Cardiac septum (tissue), 1 donor: ENCODE measurements at regions not wholly inside any gene's neighbourhood (a gene's known extent, or its start where the extent isn't known, plus 50 kb on each side); places are given as distances from the start of the nearest gene placed in this dataset.

Experiments
- DNase-seq: peaks from one replicate; pipeline ENCODE4 v3.0.0-alpha.2; 2020; ENCODE audit warnings: low spot score
- intact Hi-C: fragments of 100-400 bp; cut with DNase I; formaldehyde crosslinking; loops from one replicate; pipeline ENCODE4 v1.14.0; 2022
- donor health status: DM: no; HTN: no; CAD: no.

DNA sequence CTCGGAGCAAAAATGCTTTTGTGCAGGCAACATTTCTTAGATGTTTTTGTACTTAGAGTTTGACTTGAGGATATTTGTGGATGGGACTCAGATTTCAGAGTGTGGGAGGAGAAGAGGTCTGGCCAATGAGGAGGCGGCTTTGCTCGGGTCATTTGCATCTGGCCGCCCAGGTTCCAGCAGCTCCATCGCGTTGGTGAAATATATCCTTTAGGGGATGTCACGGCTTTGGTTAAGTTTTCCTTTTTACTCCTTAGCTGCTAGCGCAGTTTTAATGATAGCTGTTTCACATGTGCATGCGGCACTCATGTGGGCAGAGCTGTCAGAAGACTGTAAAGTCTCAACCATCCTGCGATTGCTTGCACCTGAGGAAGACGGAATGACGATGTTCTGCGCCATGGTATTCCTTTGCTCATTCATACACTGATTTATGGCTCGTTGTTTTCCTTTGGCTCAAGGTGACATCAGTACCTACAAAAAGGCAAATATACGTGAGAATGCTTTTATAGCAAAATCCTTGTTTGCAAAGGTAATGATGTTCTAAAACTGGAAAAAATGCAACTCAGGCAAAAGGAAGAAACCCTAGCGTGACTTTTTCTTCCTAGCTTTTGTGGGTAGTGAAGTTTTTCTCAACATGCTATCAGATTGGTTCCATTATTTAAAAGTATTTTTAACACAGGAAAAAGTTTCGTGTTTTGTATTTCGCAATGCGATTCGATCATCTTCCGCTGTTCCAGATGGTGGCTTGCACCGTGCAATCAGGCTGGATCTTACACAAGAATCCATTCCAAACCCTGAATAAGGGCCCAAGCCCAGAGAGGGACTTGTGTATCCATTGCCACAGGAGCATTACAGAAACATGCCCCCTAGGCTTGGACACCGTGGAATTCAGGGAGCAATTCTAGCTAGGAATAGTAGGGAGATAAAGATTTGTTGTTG lies 70.5 kb upstream of the ZNF516 start:
- peak; percentile 89 for DNase-seq
- intact Hi-C loops: no loop called here

DNA sequence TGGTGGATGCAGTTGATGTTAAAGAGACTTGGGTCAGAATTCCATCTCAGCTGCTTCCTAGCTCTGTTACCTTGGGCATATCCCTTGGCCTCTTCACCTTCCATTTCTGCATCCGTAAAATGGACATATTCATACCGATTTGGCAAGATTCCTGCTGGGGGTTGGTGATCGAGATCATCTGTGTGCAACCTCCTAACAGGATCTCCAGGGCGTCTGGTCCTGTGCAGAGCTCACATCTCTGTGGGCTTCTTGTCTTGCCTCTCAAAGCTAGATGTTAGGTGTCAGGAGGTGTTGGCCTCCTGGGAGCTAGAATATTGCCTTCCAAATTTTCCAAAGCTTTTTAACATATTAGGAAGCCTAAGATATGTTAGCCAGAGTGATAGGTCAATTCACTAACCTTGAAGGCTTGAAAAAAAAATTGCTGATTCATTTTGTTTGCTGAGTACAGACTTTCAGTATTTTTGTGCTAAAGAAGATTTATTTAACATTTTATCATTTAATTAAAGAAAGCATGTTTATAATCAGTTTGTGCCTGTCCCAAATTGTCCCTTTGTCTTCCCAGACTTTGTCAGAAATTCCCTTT lies 69.7 kb upstream of the ZNF516 start:
- DNase-seq: no peak
- intact Hi-C loops: no loop called here

- intact Hi-C loops: no loop called here
- DNase-seq: no peak
Observed at GRCh38 chr18:76564117-76564516, 69.1 kb upstream of the ZNF516 start.

DNA sequence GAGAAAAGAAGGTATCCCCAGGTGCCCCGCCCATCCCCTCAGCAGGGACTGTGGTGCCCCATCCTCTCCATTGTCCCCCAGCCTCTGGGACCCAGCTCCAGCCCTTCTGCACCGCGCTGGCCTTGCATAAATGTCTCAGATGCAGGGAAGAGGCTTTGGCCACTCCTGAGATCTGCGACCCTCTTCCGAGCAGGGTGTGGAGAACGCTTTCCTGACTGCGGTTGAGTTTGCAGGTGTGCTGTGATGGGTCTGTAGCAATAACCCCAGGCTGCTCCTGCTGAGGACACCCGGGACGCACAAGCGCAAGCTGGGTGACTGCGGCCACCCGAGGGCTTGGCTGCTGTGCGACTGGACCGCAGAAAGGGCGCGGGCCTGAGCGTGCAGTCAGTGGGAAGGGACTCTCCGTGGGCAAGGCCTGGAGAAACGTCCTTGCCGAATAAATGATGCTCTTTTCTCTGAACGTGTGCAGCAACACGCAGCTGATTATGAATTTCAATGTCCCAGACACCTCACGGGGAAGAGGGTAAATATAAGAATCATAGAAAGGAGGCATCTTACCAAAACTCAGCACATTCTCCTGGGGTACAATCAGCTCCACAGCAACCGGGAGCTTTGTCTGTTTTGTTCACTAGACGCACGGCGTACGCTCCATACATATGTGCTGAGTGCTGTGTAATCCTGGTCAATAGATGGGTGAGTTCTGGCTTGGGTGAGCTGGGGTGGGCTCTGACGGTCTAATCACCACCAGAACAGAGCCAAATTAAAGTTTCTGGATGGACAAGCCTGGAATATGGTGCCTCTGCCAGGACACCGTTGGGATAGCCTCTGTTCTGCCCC lies 67.5 kb upstream of the ZNF516 start:
- DNase-seq: no peak
- intact Hi-C loops: no loop called here

DNA sequence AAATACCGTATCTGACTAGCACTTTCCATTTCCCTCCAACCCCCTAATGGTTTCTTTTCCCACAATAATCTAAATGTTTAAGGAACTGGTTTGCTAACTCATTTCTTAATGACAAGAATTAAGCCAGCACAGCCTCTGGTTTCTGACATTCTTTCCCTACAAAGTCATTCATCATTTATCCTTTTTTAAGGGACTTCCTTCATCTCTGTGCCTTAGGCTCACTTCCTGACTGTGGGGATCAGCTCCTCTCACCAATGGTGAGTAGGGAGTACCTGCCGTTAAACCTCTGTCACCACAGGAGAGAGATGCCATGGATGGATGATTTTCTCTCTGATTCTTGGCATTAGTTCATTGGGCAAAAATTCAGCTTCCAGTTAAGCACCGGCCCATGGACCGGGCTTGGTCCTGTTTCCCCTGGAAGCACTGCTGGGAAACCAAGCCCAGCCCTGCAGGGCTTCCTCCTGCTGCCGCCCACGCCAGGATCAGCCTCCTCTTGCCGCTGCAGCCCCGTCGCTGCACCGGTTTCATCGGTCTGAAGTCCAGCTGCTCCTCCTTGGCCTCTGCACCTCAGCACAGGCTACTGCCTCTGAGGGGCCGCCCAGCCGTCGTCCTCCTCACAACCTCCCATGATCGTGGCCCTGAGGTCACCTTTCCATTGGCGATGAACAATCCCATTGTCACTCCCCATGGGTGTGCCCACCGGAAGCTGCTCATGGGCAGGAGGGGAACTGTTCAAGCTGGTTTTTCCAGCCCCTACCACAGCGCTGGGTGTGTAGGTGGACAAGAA lies 64.0 kb upstream of the ZNF516 start:
- DNase-seq: no peak
- intact Hi-C loops: no loop called here

GRCh38 chr18:76557026-76557575 lies 62.1 kb upstream of the ZNF516 start:
- DNase-seq: no peak
- intact Hi-C loops: no loop called here

DNA sequence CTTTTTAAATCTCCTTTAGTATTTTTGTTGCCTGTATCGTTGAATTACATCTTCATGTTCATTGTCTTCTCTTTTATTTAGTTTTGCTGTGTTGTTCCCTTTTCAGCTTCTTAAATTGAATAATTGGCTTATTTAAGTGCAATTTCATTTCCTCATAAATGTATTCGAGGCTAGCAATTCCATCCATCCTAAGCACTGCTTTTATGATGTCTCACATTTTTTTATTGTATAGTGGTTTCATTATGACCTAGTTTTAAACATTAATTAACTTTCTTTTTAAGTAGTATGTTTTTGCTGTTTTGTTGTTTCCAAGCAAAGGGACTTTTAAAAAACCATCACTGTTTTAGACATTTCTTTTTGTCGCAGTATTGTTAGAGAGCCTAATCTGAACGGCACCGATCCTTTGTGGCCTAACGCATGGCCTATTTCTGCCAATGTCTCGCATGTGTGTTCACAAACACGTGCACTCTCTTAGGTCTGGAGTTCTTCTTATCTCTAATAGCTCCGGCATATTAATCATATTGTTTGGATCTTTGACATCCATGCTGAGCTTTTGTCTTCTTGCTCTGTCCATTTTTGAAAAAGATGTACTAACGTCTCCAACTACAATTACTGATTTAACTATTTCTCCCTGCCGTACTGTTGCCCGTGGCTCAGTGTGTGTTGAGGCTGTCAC lies 59.6 kb upstream of the ZNF516 start:
- DNase-seq: no peak
- intact Hi-C loops: no loop called here

DNA sequence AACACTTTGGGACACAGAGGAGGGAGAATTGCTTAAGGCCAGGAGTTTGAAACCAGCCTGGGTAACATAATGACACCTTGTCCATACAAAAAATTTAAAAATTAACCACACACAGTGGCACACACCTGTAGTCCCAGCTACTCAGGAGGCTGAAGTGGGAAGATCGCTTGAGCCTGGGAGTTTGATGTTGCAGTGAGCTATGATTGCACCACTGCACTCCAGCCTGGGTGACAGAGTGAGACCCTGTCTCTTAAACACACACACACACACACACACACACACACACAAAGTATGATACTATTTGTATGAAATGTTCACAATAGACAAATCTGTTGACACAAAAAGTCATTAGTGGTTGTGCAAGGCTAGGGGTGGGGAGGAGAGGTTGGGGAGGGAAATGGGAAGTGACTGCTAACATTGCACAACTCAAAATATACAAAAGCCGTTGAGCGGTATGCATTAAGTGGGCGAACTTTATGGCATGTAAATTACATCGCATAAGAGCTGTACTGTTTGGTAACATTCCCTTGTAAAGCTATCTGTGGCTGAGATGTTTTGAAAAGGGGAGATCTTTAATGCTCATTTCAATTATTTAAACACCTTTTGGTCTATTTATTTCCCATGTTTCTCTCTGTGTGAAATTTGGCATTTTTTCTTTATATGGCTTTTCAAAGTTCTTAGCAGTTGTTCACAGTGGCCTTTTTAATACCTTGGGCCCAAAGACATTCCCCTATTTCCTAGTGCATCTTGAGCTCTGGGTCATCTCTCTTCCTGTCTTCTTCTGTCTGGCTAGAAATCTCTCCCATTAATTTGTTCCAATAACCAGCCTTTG lies 58.9 kb upstream of the ZNF516 start:
- intact Hi-C loops: no loop called here
- DNase-seq: no peak

DNA sequence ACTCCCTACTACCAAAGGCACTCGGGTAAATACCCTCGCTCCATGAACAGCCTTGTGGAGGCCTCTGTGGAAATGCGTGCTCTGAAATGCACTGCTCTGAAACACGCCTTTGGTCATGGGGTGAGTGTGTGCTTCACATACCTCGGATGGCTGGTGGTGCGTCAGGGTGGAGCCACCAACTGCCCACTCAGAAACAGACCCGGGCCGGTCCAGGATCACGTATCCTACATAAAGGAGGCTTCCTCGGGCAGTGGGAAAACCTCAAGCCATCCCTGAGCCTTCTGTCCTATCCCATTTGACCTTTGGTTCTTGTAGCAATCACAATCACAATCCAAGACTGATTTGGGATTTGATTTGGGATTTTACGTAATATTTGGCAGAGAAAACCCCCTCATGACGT lies 53.5 kb upstream of the ZNF516 start:
- no peak for DNase-seq
- intact Hi-C loops: no loop called here

- intact Hi-C loops: no loop called here
Observed at GRCh38 chr18:76547296-76547695, 52.3 kb upstream of the ZNF516 start.

GRCh38 chr18:76546436-76546835 lies 51.4 kb upstream of the ZNF516 start:
- no peak for DNase-seq
- intact Hi-C loops: no loop called here

More at GRCh38 chr18:76547296-76547695, 52.3 kb upstream of the ZNF516 start:
- DNase-seq: no peak

GRCh38 chr18:76546088-76546435 lies 51.0 kb upstream of the ZNF516 start:
- intact Hi-C loops: no loop called here
- no peak for DNase-seq

GRCh38 chr18:76545433-76546087 lies 50.5 kb upstream of the ZNF516 start:
- intact Hi-C loops: no loop called here
- DNase-seq: no peak

GRCh38 chr18:76544511-76545345 lies 49.7 kb upstream of the ZNF516 start:
- intact Hi-C loops: no loop called here
- DNase-seq: no peak
